ENCODE measurements at regions not wholly inside any gene's neighbourhood (a gene's known extent, or its start where the extent isn't known, plus 50 kb on each side); places are given as distances from the start of the nearest gene placed in this dataset.
"Not testable (repeated sequence)": the region's sequence is repeated elsewhere in the genome, so short reads cannot be mapped to it uniquely, and the experiment has no call there.

DNA sequence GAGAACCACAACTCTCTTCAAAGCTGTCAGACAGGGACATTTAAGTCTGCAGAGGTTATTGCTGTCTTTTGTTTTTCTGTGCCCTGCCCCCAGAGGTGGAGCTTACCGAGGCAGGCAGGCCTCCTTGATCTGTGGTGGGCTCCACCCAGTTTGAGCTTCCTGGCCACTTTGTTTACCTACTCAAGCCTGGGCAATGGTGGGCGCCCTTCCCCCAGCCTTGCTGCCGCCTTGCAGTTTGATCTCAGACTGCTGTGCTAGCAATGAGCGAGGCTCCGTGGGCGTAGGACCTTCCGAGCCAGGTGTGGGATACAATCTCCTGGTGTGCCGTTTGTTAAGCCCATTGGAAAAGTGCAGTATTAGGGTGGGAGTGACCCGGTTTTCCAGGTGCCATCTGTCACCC lies 822.1 kb downstream of the KCNMA1 start:
- not testable (repeated sequence) for H3K4me3 ChIP-seq (ENCODE audit: low read length in 2 of 2); H3K4me1 ChIP-seq (ENCODE audit: control insufficient read depth in 2 of 2, insufficient read depth in 2 of 2, low read length in 2 of 2); H3K9me3 ChIP-seq (ENCODE audit: control insufficient read depth in 2 of 2, low read length in 2 of 2); H3K27me3 ChIP-seq (ENCODE audit: control insufficient read depth in 2 of 2, insufficient read depth in 2 of 2, low read length in 2 of 2); H3K36me3 ChIP-seq (ENCODE audit: control insufficient read depth in 2 of 2, insufficient read depth in 2 of 2, low read length in 2 of 2); H3K9ac ChIP-seq (ENCODE audit: low read depth in 1 of 2, low read length in 2 of 2); H3K27ac ChIP-seq (ENCODE audit: low read depth in 2 of 2, low read length in 2 of 2)

DNA sequence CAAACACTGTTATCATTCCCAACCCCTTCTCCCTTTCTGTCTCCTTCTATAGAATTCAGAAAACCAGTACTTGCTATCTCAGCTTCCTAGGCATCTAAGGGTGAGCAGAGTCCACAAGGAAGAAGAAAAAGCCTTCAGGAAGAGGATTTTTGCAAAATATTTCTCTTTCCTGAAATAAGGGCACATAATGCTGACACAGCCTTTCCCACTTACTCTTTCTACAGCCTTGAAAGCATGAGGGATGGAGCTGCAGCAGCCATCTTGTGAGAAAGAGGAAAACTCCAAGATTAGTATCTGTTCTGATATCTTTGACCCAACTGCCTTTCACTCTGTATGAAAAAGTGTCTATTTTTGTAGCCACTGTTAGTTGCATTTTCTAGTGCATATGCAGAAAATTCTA lies 826.2 kb downstream of the KCNMA1 start:
- Histone ChIP-seq H3K9me3 (ENCODE audit: control insufficient read depth in 2 of 2, low read length in 2 of 2) (no peaks in the 10 kb centered on the region), H3K4me3 (ENCODE audit: low read length in 2 of 2) (no peak overlapping the region), H3K27me3 (ENCODE audit: control insufficient read depth in 2 of 2, insufficient read depth in 2 of 2, low read length in 2 of 2) (no peaks in the 10 kb centered on the region), H3K9ac (ENCODE audit: low read depth in 1 of 2, low read length in 2 of 2) (no peak overlapping the region), H3K27ac (ENCODE audit: low read depth in 2 of 2, low read length in 2 of 2) (no peak overlapping the region), H3K36me3 (ENCODE audit: control insufficient read depth in 2 of 2, insufficient read depth in 2 of 2, low read length in 2 of 2) (no peaks in the 10 kb centered on the region), H3K4me1 (ENCODE audit: control insufficient read depth in 2 of 2, insufficient read depth in 2 of 2, low read length in 2 of 2) (no peaks in the 10 kb centered on the region)

DNA sequence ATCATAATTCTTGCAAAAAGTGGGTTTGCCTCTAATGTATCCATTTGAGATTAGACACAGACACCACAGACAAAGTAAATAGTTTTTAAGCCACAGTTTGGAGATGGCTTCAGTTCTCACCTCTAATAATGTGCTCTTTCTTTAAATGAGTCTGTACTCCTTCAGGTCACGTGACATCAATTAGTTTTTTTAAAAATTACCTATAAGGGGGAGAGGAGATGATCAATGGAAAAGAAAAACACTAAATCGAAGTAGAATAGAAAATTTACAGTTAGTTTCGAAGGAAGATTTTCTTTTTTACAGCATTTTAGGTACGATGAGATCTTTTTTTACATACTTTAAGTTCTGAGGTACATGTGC lies 849.2 kb downstream of the KCNMA1 start:
- Histone ChIP-seq H3K36me3 (ENCODE audit: control insufficient read depth in 2 of 2, insufficient read depth in 2 of 2, low read length in 2 of 2) (no peaks in the 10 kb centered on the region), H3K27ac (ENCODE audit: low read depth in 2 of 2, low read length in 2 of 2) (no peak overlapping the region), H3K4me1 (ENCODE audit: control insufficient read depth in 2 of 2, insufficient read depth in 2 of 2, low read length in 2 of 2) (no peaks in the 10 kb centered on the region), H3K4me3 (ENCODE audit: low read length in 2 of 2) (no peak overlapping the region), H3K27me3 (ENCODE audit: control insufficient read depth in 2 of 2, insufficient read depth in 2 of 2, low read length in 2 of 2) (no peaks in the 10 kb centered on the region), H3K9me3 (ENCODE audit: control insufficient read depth in 2 of 2, low read length in 2 of 2) (no peaks in the 10 kb centered on the region), H3K9ac (ENCODE audit: low read depth in 1 of 2, low read length in 2 of 2) (no peak overlapping the region)

DNA sequence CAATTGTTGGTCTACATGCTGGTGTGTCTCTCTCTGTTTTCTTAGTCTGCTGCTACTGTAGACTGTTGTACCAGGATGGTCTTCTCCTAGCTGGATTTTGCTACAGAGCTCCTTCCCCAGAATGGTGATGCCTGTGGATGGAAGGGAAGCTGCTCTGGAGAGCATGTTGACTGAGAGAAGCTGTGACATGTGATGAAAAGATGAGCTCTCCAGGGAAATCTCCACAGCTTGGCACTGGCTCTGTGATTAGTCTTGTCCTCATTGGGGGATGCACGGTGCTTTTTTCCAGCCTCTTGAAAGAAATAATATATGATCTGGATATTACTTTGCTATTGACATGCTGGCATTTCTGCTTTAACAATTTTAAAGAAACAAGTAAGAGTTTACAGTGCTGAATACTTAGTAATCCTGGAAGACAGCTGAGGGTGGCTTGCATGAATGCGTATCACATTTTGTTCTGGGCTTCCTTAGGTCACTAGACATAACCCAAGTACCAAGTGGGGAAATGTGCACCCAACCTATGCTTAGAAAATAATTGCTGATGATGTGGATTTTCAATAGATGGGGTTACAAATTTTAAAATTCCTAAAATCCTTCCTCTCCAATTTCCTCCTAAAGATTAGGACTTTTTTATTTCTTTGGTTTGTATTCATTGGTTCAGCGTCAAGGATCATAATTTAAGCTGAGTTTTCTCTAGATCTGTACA lies 849.7 kb downstream of the KCNMA1 start:
- Histone ChIP-seq H3K27ac (ENCODE audit: low read depth in 2 of 2, low read length in 2 of 2) (no peak overlapping the region), H3K27me3 (ENCODE audit: control insufficient read depth in 2 of 2, insufficient read depth in 2 of 2, low read length in 2 of 2) (no peaks in the 10 kb centered on the region), H3K9ac (ENCODE audit: low read depth in 1 of 2, low read length in 2 of 2) (no peak overlapping the region)

DNA sequence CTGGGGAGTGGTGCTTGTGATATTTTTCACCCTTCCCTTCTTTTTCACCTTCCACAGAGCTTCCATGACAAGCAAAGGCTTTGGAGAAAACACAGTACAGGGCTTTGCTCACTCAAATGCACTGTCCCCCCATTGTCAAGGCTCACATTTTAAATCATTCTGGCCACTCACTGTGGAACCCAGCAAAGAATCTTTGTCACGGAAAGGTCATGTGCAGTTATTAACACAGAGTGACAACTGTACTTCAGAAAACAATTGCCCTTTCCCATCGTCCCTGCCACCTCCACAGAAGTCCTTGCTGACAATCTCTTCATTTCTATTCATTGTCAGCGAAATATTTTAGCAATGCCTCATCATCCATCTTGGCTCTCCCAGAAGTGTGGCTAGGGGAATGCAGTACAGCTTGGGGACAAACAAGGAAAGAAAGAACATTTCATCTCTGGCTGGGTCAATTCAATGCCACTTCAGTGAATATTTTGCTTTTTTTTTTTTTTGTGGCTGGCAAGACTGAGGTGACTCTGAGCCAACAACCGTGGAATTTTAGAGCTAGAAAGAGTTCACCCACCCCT lies 851.0 kb downstream of the KCNMA1 start:
- Histone ChIP-seq H3K4me3 (ENCODE audit: low read length in 2 of 2) (no peak overlapping the region), H3K27ac (ENCODE audit: low read depth in 2 of 2, low read length in 2 of 2) (no peak overlapping the region), H3K36me3 (ENCODE audit: control insufficient read depth in 2 of 2, insufficient read depth in 2 of 2, low read length in 2 of 2) (no peaks in the 10 kb centered on the region), H3K9ac (ENCODE audit: low read depth in 1 of 2, low read length in 2 of 2) (no peak overlapping the region), H3K27me3 (ENCODE audit: control insufficient read depth in 2 of 2, insufficient read depth in 2 of 2, low read length in 2 of 2) (no peaks in the 10 kb centered on the region), H3K9me3 (ENCODE audit: control insufficient read depth in 2 of 2, low read length in 2 of 2) (no peaks in the 10 kb centered on the region), H3K4me1 (ENCODE audit: control insufficient read depth in 2 of 2, insufficient read depth in 2 of 2, low read length in 2 of 2) (no peaks in the 10 kb centered on the region)

More for the DNA sequence above, 849.7 kb downstream of the KCNMA1 start:
- Histone ChIP-seq H3K36me3 (ENCODE audit: control insufficient read depth in 2 of 2, insufficient read depth in 2 of 2, low read length in 2 of 2) (no peaks in the 10 kb centered on the region), H3K4me1 (ENCODE audit: control insufficient read depth in 2 of 2, insufficient read depth in 2 of 2, low read length in 2 of 2) (no peaks in the 10 kb centered on the region), H3K9me3 (ENCODE audit: control insufficient read depth in 2 of 2, low read length in 2 of 2) (no peaks in the 10 kb centered on the region), H3K4me3 (ENCODE audit: low read length in 2 of 2) (no peak overlapping the region)

DNA sequence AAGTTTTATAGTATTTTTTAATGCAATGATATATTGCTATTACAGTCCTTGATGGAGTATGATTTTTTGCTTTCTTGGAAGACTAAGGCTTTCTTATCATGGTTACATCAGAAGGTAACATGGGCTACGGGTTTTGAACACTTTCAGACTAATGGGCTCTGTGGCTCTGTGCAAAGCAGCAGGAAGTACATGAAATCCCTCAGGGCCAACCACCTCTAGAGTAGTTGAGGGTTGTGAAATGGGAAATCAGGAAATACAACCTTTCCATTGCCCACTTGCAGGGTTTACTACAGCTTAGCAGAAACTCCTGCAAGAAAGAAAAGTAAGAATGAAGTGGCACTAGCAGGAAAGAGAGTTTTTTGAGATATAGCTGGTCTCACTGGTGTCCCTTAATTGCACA lies 853.5 kb downstream of the KCNMA1 start:
- Histone ChIP-seq H3K4me3 (ENCODE audit: low read length in 2 of 2) (no peak overlapping the region), H3K27ac (ENCODE audit: low read depth in 2 of 2, low read length in 2 of 2) (no peak overlapping the region), H3K9ac (ENCODE audit: low read depth in 1 of 2, low read length in 2 of 2) (no peak overlapping the region), H3K4me1 (ENCODE audit: control insufficient read depth in 2 of 2, insufficient read depth in 2 of 2, low read length in 2 of 2) (no peaks in the 10 kb centered on the region), H3K9me3 (ENCODE audit: control insufficient read depth in 2 of 2, low read length in 2 of 2) (no peaks in the 10 kb centered on the region), H3K36me3 (ENCODE audit: control insufficient read depth in 2 of 2, insufficient read depth in 2 of 2, low read length in 2 of 2) (no peaks in the 10 kb centered on the region), H3K27me3 (ENCODE audit: control insufficient read depth in 2 of 2, insufficient read depth in 2 of 2, low read length in 2 of 2) (no peaks in the 10 kb centered on the region)

DNA sequence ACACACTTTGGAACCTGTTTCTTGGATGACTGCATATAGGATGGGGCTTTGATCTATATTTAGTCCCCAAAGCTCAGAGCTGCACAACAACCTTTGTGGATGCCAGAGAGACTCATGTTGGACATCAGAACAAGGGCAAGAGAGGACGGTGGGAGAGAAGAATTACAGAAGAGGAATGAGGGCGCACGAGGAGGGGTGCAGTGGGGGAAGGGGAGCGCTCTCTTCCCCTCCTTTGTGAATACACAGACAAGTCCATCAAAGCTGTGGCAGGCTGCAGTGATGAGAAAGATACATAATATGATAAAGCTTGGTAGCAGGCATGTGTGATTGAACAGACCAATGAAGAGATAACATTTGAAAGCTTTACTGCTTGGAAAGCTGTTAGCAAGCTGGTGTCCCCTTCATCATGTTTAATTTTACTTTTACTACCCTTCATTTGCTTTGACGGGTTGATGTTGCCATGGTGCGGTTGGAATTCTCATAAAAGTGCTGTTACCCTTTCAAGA lies 857.8 kb downstream of the KCNMA1 start:
- Histone ChIP-seq H3K27ac (ENCODE audit: low read depth in 2 of 2, low read length in 2 of 2) (no peak overlapping the region), H3K36me3 (ENCODE audit: control insufficient read depth in 2 of 2, insufficient read depth in 2 of 2, low read length in 2 of 2) (no peaks in the 10 kb centered on the region), H3K9ac (ENCODE audit: low read depth in 1 of 2, low read length in 2 of 2) (no peak overlapping the region), H3K4me1 (ENCODE audit: control insufficient read depth in 2 of 2, insufficient read depth in 2 of 2, low read length in 2 of 2) (no peaks in the 10 kb centered on the region), H3K4me3 (ENCODE audit: low read length in 2 of 2) (no peak overlapping the region), H3K27me3 (ENCODE audit: control insufficient read depth in 2 of 2, insufficient read depth in 2 of 2, low read length in 2 of 2) (no peaks in the 10 kb centered on the region), H3K9me3 (ENCODE audit: control insufficient read depth in 2 of 2, low read length in 2 of 2) (no peaks in the 10 kb centered on the region)

DNA sequence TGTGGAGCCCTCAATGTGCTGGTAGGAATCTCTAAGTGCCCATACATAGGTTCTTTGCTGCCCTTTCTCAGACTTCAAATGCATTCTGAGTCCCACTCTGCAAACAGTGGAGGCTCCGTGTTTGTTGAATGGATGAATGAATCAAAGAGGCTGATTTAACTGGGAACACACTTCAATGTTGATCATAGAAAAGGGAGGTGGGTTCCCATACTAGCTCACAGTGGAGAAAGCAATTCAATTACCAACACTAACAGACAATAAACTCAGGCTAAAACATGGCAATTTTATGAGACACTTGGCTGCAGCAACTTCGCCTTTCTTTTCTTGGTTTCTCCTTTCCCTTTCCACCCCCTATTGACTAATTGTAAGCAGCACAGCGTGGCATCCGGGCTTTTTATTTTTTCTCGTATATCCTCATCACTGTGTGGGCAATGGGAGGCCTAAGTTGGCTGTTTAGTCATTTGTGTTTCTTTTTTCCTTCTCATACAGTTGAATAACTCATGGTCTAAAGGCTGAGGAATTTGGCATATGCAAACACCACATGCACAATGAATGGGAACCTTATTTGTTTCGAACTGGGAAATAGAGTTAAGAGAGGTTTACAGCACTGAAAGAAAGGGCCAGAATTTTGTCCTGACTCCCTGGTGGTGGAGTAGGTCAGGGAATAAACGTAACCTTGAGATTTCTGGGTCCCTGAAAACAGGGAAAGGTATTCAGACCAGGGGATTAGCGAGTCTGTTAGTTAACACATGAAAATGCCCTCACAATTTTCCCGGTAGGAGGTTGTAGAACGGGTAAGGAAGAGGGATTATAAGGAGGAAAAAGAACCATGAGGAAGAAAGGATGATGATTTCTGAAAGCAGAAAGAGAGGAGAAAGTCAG lies 858.5 kb downstream of the KCNMA1 start:
- Histone ChIP-seq H3K9ac (ENCODE audit: low read depth in 1 of 2, low read length in 2 of 2) (no peak overlapping the region), H3K9me3 (ENCODE audit: control insufficient read depth in 2 of 2, low read length in 2 of 2) (no peaks in the 10 kb centered on the region), H3K27ac (ENCODE audit: low read depth in 2 of 2, low read length in 2 of 2) (no peak overlapping the region), H3K4me3 (ENCODE audit: low read length in 2 of 2) (no peak overlapping the region), H3K27me3 (ENCODE audit: control insufficient read depth in 2 of 2, insufficient read depth in 2 of 2, low read length in 2 of 2) (no peaks in the 10 kb centered on the region), H3K36me3 (ENCODE audit: control insufficient read depth in 2 of 2, insufficient read depth in 2 of 2, low read length in 2 of 2) (no peaks in the 10 kb centered on the region), H3K4me1 (ENCODE audit: control insufficient read depth in 2 of 2, insufficient read depth in 2 of 2, low read length in 2 of 2) (no peaks in the 10 kb centered on the region)

DNA sequence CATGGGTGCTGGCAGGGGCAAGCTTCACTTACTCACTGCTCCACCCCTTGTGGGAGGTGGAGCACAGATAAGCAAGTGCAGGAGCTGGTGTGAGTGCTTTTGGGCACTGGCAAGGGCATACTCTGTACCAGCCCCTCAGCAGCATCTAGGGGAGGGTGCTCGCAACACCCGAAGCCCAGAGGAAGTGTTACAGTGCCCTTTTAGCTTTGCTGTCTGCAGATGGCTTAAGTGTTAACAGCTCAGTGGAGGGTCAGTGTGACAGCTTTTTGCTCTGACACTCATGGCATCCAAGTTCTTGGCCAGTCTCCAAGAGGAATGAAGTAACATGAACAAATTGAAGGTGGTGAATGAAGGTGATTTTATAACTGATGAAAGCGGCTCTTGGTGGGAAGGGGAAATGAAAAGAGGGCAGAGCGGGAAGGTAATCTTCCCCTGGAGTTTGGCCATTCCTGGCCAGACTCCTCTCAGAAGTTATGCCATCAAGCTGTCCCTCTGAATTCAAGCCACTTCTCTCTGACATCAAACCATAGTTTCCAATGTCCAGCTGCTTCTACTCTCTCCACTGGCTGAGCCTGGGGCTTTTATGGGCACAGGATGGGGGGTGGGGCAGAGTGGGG lies 862.5 kb downstream of the KCNMA1 start:
- Histone ChIP-seq H3K9ac (ENCODE audit: low read depth in 1 of 2, low read length in 2 of 2) (no peak overlapping the region), H3K4me3 (ENCODE audit: low read length in 2 of 2) (no peak overlapping the region), H3K27me3 (ENCODE audit: control insufficient read depth in 2 of 2, insufficient read depth in 2 of 2, low read length in 2 of 2) (no peaks in the 10 kb centered on the region), H3K9me3 (ENCODE audit: control insufficient read depth in 2 of 2, low read length in 2 of 2) (no peaks in the 10 kb centered on the region), H3K4me1 (ENCODE audit: control insufficient read depth in 2 of 2, insufficient read depth in 2 of 2, low read length in 2 of 2) (no peaks in the 10 kb centered on the region), H3K36me3 (ENCODE audit: control insufficient read depth in 2 of 2, insufficient read depth in 2 of 2, low read length in 2 of 2) (no peaks in the 10 kb centered on the region), H3K27ac (ENCODE audit: low read depth in 2 of 2, low read length in 2 of 2) (no peak overlapping the region)

DNA sequence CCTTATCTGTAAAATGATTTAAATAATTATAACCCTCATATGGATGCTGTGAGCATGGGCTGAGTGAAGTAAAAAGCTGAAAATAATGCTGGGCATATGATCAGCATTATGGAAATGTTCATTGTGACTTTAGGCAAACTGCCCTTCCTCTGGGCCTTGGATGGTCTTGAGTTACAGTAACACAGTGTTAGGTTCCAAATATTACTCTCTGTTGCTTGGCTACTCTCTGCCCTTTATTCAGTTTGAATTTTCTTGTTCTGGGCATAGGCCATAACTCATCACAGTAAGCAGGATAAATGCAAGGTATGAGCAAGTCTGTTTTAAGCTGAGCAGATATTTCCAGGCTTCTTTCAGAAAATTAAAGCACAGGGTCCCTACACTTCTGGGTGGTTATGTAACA lies 868.0 kb downstream of the KCNMA1 start:
- Histone ChIP-seq H3K9me3 (ENCODE audit: control insufficient read depth in 2 of 2, low read length in 2 of 2) (no peaks in the 10 kb centered on the region), H3K4me1 (ENCODE audit: control insufficient read depth in 2 of 2, insufficient read depth in 2 of 2, low read length in 2 of 2) (no peaks in the 10 kb centered on the region), H3K4me3 (ENCODE audit: low read length in 2 of 2) (no peak overlapping the region), H3K36me3 (ENCODE audit: control insufficient read depth in 2 of 2, insufficient read depth in 2 of 2, low read length in 2 of 2) (no peaks in the 10 kb centered on the region), H3K27ac (ENCODE audit: low read depth in 2 of 2, low read length in 2 of 2) (no peak overlapping the region), H3K27me3 (ENCODE audit: control insufficient read depth in 2 of 2, insufficient read depth in 2 of 2, low read length in 2 of 2) (no peaks in the 10 kb centered on the region), H3K9ac (ENCODE audit: low read depth in 1 of 2, low read length in 2 of 2) (no peak overlapping the region)

All from mucosa of rectum (tissue), 2 donors.